ENCODE measurements at regions not wholly inside any gene's neighbourhood (a gene's known extent, or its start where the extent isn't known, plus 50 kb on each side); places are given as distances from the start of the nearest gene placed in this dataset.

GRCh38 chr14:44873536-44873935 is 88.2 kb downstream of the KLHL28 start:
- Histone ChIP-seq H3K79me2 (ENCODE audit: control insufficient read depth, low read length) (no peaks in the 10 kb centered on the region), H4K20me1 (ENCODE audit: control insufficient read depth, insufficient read depth, low read depth, low read length) (no peaks in the 10 kb centered on the region), H3K9me2 (replicated peaks; ENCODE audit: control insufficient read depth, low read length) (no peaks in the 10 kb centered on the region; the same call in 1 of the 2 replicates), H3K27ac (ENCODE audit: low read depth, low read length) (no peak overlapping the region), H3K9me3 (ENCODE audit: control insufficient read depth, insufficient read depth, low read length) (0 out of 2 replicates have a peak, but pooled peaks cover 7% of the 10 kb centered on the region), H3K4me3 (ENCODE audit: low read length) (no peak overlapping the region), H3K4me2 (ENCODE audit: low read length) (no peak overlapping the region), H3F3A (ENCODE audit: control insufficient read depth, insufficient read depth) (no peaks in the 10 kb centered on the region), H3K36me3 (ENCODE audit: control insufficient read depth, low read length) (no peaks in the 10 kb centered on the region), H3K27me3 (ENCODE audit: control insufficient read depth, low read length) (no peaks in the 10 kb centered on the region), H3K4me1 (ENCODE audit: control insufficient read depth, low read length) (no peaks in the 10 kb centered on the region)
- TF ChIP-seq EZH2phosphoT487 (IDR thresholded peaks at IDR 0.05; ENCODE audit: borderline replicate concordance, low read length): no peak
- TF ChIP-seq CTCF (IDR thresholded peaks at IDR 0.05; ENCODE audit: low read depth, low read length, poor library complexity, severe bottlenecking): no peak

- Histone ChIP-seq H3K79me2 (ENCODE audit: control insufficient read depth, low read length) (no peaks in the 10 kb centered on the region), H3K27ac (ENCODE audit: low read depth, low read length) (no peak overlapping the region), H3K4me2 (ENCODE audit: low read length) (no peak overlapping the region), H3K9me2 (replicated peaks; ENCODE audit: control insufficient read depth, low read length) (no peaks in the 10 kb centered on the region), H3K4me3 (ENCODE audit: low read length) (no peak overlapping the region), H3K36me3 (ENCODE audit: control insufficient read depth, low read length) (no peaks in the 10 kb centered on the region), H3K4me1 (ENCODE audit: control insufficient read depth, low read length) (no peaks in the 10 kb centered on the region), H3F3A (ENCODE audit: control insufficient read depth, insufficient read depth) (no peaks in the 10 kb centered on the region), H4K20me1 (ENCODE audit: control insufficient read depth, insufficient read depth, low read depth, low read length) (no peaks in the 10 kb centered on the region), H3K27me3 (ENCODE audit: control insufficient read depth, low read length) (peaks cover 5% of the 10 kb centered on the region; the same call in 1 of the 2 replicates), H3K9me3 (ENCODE audit: control insufficient read depth, insufficient read depth, low read length) (no peaks in the 10 kb centered on the region)
- no peak for TF ChIP-seq EZH2phosphoT487 (IDR thresholded peaks at IDR 0.05; ENCODE audit: borderline replicate concordance, low read length)
- TF ChIP-seq CTCF (IDR thresholded peaks at IDR 0.05; ENCODE audit: low read depth, low read length, poor library complexity, severe bottlenecking): no peak
Measured at GRCh38 chr14:44866770-44867169, 95.0 kb downstream of the KLHL28 start.

- Histone ChIP-seq H3K4me1 (ENCODE audit: control insufficient read depth, low read length) (no peaks in the 10 kb centered on the region), H3K9me3 (ENCODE audit: control insufficient read depth, insufficient read depth, low read length) (no peaks in the 10 kb centered on the region), H3K27ac (ENCODE audit: low read depth, low read length) (no peak overlapping the region), H3K27me3 (ENCODE audit: control insufficient read depth, low read length) (peaks cover 5% of the 10 kb centered on the region; the same call in 1 of the 2 replicates), H3K36me3 (ENCODE audit: control insufficient read depth, low read length) (no peaks in the 10 kb centered on the region), H3K79me2 (ENCODE audit: control insufficient read depth, low read length) (no peaks in the 10 kb centered on the region), H3F3A (ENCODE audit: control insufficient read depth, insufficient read depth) (no peaks in the 10 kb centered on the region), H4K20me1 (ENCODE audit: control insufficient read depth, insufficient read depth, low read depth, low read length) (no peaks in the 10 kb centered on the region), H3K4me3 (ENCODE audit: low read length) (no peak overlapping the region), H3K4me2 (ENCODE audit: low read length) (no peak overlapping the region), H3K9me2 (replicated peaks; ENCODE audit: control insufficient read depth, low read length) (no peaks in the 10 kb centered on the region)
- TF ChIP-seq CTCF (IDR thresholded peaks at IDR 0.05; ENCODE audit: low read depth, low read length, poor library complexity, severe bottlenecking) (no peak), EZH2phosphoT487 (IDR thresholded peaks at IDR 0.05; ENCODE audit: borderline replicate concordance, low read length) (no peak)
Measured at GRCh38 chr14:44866322-44866721, 95.4 kb downstream of the KLHL28 start.

Data from DOHH2 (cell line).